SK-N-MC (cell line): ENCODE measurements at regions not wholly inside any gene's neighbourhood (a gene's known extent, or its start where the extent isn't known, plus 50 kb on each side); places are given as distances from the start of the nearest gene placed in this dataset.

ENCODE experiments used
- DNase-seq: peaks from one replicate; pipeline ENCODE4 v3.0.0-alpha.2; 2011; ENCODE audit warnings: low read depth, low spot score
- H3K27ac ChIP-seq: fragments of 200-600 bp; sonication (generic); 2 replicates; pipeline ENCODE4 v1.5.1; 2016; ENCODE audit warnings: mixed run types
- H3K36me3 ChIP-seq: fragments of 200-600 bp; sonication (generic); 2 replicates; pipeline ENCODE4 v1.6.1; 2017; ENCODE audit warnings: antibody characterized with exemption, low read length, mixed read lengths; ENCODE audit not compliant: insufficient read depth
- H3K4me3 ChIP-seq: fragments of 200-600 bp; sonication (generic); 2 replicates; pipeline ENCODE4 v1.5.1; 2016
- H3K9ac ChIP-seq: fragments of 200-600 bp; sonication (generic); 2 replicates; pipeline ENCODE4 v1.8.0; 2017; ENCODE audit warnings: mixed run types, mixed read lengths; ENCODE audit not compliant: insufficient read length
- H3K9me3 ChIP-seq: fragments of 200-600 bp; sonication (generic); 2 replicates; pipeline ENCODE4 v1.6.1; 2017; ENCODE audit warnings: low read depth, mild to moderate bottlenecking, antibody characterized with exemption, low read length, moderate library complexity, mixed read lengths
- EZH2 ChIP-seq: fragments of 200-600 bp; sonication (generic); IDR thresholded peaks from one replicate; pipeline ENCODE4 v1.6.1; 2017; ENCODE audit warnings: antibody characterized with exemption
- FOXP2 ChIP-seq: optimal IDR thresholded peaks from 2 replicates; pipeline ENCODE3; 2011; ENCODE audit warnings: mild to moderate bottlenecking, moderate library complexity; ENCODE audit not compliant: insufficient read depth; ENCODE audit errors: extremely low read length, control extremely low read depth
- POLR2AphosphoS5 ChIP-seq: IDR thresholded peaks from 2 replicates; pipeline ENCODE4 v1.6.1; 2012; ENCODE audit warnings: mild to moderate bottlenecking, low read depth, low read length, borderline replicate concordance

DNA sequence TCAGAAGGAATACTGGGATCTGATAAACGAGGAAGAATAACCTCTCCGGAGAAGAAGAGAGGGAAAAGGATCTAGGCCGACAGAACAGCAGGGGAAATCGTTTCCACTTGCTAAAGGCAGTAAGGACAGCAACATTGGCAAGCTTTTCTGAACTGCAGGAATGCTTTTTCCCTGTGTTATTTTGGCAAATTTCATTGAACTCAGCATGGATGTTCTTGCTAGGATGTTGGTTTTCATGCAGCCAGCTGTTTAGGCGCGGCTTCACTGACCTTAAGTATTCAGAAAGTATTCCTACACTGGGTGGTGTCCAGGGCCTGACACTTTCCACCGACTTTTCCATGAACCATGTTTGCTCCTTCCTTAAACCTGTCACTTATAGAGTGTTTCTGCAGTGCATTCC lies 489.7 kb downstream of the CNTN3 start:
- DNase-seq = no peak
- TF ChIP-seq EZH2 (no peak), FOXP2 (no peak), POLR2AphosphoS5 (no peak)
- H3K4me3 ChIP-seq = no peak overlapping the region
- H3K9me3 ChIP-seq = no peaks in the 10 kb centered on the region
- no peaks in the 10 kb centered on the region for H3K36me3 ChIP-seq
- no peak overlapping the region for H3K27ac ChIP-seq
- no peak overlapping the region for H3K9ac ChIP-seq

DNA sequence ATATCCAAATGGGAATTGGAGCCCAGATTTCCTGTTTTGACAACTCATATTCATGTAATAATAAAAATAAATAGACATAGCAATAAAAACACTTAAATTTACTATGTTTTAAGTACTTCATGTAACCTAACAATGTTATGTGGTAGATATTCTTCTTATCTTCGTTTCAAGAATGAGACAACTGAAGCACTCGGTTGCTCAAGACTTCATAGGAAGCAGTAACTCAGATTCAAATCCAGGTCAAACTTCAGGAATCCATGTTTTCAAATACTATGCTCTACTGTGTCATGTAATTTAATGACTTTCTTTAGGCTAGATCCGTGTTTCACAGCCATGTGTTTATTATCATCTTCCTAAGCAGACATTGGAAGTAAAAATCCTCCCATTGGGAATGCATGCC lies 492.2 kb downstream of the CNTN3 start:
- H3K4me3 ChIP-seq = no peak overlapping the region
- no peak overlapping the region for H3K27ac ChIP-seq
- no peaks in the 10 kb centered on the region for H3K9me3 ChIP-seq
- no peak overlapping the region for H3K9ac ChIP-seq
- no peak for DNase-seq
- H3K36me3 ChIP-seq = no peaks in the 10 kb centered on the region
- TF ChIP-seq FOXP2 = no peak
- TF ChIP-seq EZH2 = no peak
- TF ChIP-seq POLR2AphosphoS5 = no peak

DNA sequence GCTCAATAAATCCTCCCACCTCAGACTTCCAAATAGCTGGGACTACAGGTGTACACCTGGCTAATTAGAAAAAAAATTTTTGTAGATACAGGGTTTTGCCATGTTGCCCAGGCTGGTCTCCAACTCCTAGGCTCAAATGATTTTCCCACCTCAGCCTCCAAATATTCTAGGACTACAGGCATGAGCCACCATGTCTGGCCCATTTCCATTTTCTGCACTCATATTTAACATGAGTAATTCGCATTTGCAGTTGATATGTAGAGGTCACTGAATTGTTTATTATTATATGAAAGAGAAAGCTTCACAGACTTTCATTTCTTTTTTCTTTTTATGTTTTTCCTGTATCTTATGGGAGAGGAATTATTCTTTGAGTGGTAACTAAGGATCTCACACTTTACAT lies 492.7 kb downstream of the CNTN3 start:
- no peak for DNase-seq

DNA sequence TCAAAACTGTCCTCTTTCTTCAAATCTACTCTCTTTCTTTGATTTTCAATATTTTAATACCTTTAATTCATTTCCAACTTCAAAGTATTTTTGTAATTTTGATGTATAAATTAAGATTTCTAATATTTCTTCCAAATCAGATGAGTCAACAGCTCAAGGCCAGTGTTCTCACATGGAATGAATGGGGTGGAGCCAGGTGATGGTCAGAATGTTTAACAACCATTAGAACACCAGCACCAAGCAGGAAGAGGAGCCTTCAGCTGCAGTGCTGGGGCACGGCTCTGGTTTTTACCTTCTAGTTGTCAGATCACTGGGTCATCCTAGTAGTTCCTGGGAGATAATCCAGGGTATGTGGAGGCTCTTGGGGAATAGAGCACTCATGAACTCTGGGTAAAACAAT lies 494.5 kb upstream of the PDZRN3 start:
- H3K9ac ChIP-seq = no peak overlapping the region
- H3K36me3 ChIP-seq = no peaks in the 10 kb centered on the region
- H3K27ac ChIP-seq = no peak overlapping the region
- no peak overlapping the region for H3K4me3 ChIP-seq
- TF ChIP-seq EZH2 (no peak), POLR2AphosphoS5 (no peak), FOXP2 (no peak)
- DNase-seq = no peak
- H3K9me3 ChIP-seq = no peaks in the 10 kb centered on the region

More for the DNA sequence above, 492.7 kb downstream of the CNTN3 start:
- Histone ChIP-seq H3K9ac (no peak overlapping the region), H3K4me3 (no peak overlapping the region), H3K9me3 (no peaks in the 10 kb centered on the region), H3K36me3 (no peaks in the 10 kb centered on the region), H3K27ac (no peak overlapping the region)
- TF ChIP-seq FOXP2 = no peak
- TF ChIP-seq EZH2 = no peak
- TF ChIP-seq POLR2AphosphoS5 = no peak

DNA sequence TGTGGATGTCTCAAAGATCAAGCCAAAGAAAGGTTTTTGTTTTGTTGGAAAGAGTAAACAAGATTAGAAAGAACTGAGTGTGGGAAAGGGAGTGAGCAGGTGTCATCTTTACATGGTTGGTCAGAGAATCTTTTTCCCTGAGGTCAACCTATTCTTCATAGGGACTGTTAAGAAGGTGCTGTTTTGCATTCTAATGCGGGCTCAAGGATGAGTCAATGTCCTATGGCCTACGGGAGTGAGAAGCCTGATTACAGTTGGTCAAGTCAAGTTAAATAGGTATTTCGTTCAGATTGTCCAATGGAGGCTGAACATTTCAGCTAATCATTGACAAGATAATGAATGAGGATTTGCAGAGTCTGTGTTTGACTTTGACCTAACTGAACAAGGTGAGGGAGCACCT lies 491.2 kb upstream of the PDZRN3 start:
- no peak for DNase-seq
- Histone ChIP-seq H3K4me3 (no peak overlapping the region), H3K9me3 (no peaks in the 10 kb centered on the region), H3K27ac (no peak overlapping the region), H3K36me3 (no peaks in the 10 kb centered on the region), H3K9ac (no peak overlapping the region)
- TF ChIP-seq FOXP2 = no peak
- no peak for TF ChIP-seq POLR2AphosphoS5

DNA sequence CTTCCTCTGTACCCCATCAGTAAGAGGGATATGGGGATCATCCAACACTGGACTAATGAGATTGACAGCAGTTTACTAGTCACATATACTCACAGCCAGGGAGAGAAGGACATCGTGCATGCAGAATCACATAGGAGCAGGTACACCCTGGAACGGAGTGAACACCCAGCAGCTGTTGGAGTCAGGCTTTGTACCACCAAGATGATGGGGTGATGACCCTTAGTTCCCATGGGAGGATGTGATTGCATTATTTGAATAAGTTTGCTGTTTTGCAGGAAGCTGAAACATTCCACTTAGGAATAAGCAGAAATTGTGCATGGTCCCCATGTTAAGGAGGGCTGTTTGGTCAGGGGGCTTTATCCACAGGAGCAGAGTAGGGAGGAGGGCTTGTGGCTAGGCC lies 482.7 kb upstream of the PDZRN3 start:
- Histone ChIP-seq H3K4me3 (no peak overlapping the region), H3K27ac (no peak overlapping the region), H3K9me3 (no peaks in the 10 kb centered on the region), H3K9ac (no peak overlapping the region), H3K36me3 (no peaks in the 10 kb centered on the region)
- no peak for TF ChIP-seq POLR2AphosphoS5
- no peak for TF ChIP-seq FOXP2
- no peak for TF ChIP-seq EZH2
- DNase-seq = no peak

DNA sequence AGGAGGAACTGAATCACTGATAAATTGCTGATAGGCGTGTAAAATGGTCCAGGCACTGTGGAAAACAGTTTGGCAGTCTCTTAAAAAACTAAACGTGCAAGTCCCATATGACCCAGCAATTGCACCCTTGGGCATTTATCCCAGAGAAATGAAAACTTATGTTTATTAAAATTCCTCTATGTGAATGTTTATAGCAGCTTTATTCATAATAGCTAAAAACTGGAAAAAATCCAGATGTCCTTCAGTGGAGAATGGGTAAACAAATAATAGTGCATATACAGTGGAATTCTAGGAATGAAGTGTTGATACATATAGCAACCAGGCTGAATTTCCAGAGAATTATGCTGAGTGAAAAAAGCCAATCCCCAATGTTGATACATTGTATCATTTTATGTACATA lies 482.2 kb upstream of the PDZRN3 start:
- Histone ChIP-seq H3K36me3 (no peaks in the 10 kb centered on the region), H3K9ac (no peak overlapping the region), H3K4me3 (no peak overlapping the region), H3K27ac (no peak overlapping the region), H3K9me3 (no peaks in the 10 kb centered on the region)
- no peak for DNase-seq
- TF ChIP-seq FOXP2 (no peak), POLR2AphosphoS5 (no peak), EZH2 (no peak)

DNA sequence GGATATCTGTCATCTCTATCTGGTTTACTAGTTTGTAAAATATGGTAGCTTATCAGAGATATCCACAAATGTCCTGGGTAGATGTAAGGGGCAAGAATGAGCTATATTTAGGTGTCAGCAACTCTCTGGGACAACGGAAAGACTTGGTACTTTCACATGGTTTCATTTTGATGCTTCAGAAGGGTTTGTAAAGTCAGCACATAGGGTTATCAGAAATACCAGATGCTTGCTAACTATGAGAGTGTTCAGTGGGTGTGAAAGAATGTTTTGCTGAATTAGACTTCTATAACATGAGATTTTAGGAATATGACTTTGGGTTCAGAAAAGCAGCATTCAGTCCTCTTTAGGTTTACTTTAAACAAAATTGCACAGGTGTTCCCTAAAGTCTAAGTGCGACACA lies 466.5 kb upstream of the PDZRN3 start:
- no peaks in the 10 kb centered on the region for H3K36me3 ChIP-seq
- TF ChIP-seq EZH2 (no peak), POLR2AphosphoS5 (no peak), FOXP2 (no peak)
- H3K27ac ChIP-seq = no peak overlapping the region
- no peaks in the 10 kb centered on the region for H3K9me3 ChIP-seq
- no peak overlapping the region for H3K9ac ChIP-seq
- DNase-seq = no peak
- H3K4me3 ChIP-seq = no peak overlapping the region

DNA sequence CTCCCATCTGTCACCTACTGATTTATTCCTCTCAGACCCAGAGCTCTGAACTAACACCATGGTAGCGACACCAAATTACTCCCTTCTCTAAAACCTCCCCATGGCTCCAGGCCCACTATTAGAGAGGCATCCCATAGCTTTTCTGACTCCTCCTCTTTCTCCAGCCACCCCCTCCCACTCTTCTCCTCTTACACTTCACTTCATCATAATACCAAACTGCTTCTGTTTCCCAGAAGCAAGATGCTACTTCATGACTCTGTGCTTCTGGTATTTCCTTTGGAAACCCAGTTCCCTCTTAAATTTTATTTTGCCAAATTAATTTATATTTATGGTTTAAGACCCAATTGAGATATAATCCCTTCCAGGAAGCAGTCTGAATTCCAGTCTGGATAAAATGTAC lies 465.1 kb upstream of the PDZRN3 start:
- H3K36me3 ChIP-seq = no peaks in the 10 kb centered on the region
- DNase-seq = no peak
- H3K27ac ChIP-seq = no peak overlapping the region
- no peak overlapping the region for H3K9ac ChIP-seq
- TF ChIP-seq EZH2 (no peak), FOXP2 (no peak), POLR2AphosphoS5 (no peak)
- H3K9me3 ChIP-seq = no peaks in the 10 kb centered on the region
- H3K4me3 ChIP-seq = no peak overlapping the region
